ENCODE measurements at regions not wholly inside any gene's neighbourhood (a gene's known extent, or its start where the extent isn't known, plus 50 kb on each side); places are given as distances from the start of the nearest gene placed in this dataset.

GRCh38 chr6:120211955-120212792, 862.6 kb upstream of the MAN1A1 start:
- DNase-seq = no peak

DNA sequence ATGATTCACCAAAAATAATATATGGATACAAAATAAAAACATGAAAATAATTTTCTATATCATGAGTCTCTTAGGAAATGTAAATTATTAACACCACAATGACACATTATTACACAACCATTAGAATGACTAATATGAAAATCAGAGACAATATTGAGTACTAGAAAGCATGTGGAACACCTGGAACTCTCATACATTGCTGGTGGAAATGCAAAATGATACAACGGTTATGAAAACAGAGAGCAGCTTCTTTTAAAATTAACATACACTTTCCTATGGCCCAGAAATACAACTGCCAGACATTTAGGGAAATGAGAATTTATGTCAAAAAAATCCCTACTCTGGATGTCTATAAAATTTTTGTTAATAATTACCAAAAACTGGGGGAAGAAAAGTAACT, 853.3 kb upstream of the MAN1A1 start:
- DNase-seq = no peak

DNA sequence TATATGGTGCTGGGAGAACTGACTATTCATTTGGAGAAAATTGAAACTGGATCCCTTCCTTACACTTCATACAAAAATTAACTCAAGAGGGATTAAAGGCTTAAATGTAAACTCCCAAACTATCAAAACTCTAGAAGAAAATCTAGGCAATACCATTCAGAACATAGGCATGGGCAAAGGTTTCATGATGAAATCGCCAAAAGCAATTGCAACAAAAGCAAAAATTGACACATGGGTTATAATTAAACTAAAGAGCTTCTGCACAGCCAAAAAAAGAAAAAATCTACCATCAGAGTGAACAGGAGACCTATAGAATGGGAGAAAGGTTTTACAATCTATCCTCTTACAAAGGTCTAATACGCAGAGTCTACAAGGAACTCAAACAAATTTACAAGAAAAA, 851.3 kb upstream of the MAN1A1 start:
- no peak for DNase-seq

GRCh38 chr6:120198033-120198432, 848.5 kb upstream of the MAN1A1 start:
- no peak for DNase-seq

GRCh38 chr6:120186080-120186479, 836.5 kb upstream of the MAN1A1 start:
- DNase-seq = no peak

- no peak for DNase-seq
Observed at GRCh38 chr6:120173250-120173649, 823.7 kb upstream of the MAN1A1 start.

DNA sequence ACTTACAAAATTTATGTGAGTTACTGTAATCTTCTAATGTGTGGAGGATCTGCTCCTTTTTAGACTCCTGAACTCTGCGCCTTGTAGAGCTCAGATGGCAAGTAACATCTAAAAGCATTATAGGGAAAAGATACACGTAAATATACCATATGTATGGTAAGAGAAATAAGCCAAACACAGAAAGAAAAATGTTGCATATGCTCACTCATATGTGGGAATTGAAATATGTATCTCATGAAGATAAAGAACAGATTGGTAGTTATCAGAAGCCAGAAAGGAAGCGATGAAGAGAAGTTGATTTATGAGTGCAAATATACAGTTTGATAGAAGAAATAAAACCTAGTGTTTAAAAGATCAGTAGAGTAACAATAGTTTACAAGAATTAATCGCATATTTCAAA, 815.0 kb upstream of the MAN1A1 start:
- DNase-seq = no peak

DNA sequence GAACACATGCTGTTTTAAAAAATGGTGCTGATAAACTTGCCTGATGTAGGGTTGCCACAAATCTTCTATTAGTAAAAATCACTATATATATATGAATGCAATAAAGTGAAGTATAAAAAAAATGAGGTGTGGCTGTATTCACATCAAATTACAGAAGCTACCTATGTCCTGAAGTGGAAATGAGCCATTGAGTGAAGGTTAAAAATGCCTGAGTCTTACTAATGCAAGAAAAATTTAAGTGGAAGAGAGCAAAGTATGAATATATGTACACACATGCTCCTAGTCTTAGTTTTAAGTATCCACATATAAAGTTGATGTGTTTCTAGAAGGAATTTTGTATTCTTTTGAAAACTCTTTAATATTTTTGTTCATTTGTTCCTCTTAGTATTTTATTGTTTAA, 808.3 kb upstream of the MAN1A1 start:
- no peak for DNase-seq

- no peak for DNase-seq
Observed at GRCh38 chr6:120147071-120147871, 797.7 kb upstream of the MAN1A1 start.

DNA sequence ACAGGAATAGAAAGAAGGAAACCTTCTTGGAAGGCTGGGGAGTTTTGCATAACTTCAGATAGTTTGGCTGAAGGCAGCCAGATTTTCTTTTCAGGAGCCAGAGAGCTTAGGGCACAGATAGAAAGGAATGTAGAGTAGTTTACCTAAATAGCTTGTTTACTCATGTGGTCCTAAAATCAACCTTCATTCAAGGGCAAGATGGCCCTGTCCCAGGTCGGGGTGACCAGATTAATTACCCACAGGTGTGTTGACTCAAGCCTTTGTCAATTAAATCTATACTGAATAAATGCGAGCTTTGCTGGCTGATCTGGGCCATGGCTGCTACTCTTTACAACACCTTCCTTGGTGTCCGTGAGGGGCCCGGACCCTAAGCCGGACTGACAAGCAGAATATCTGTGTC, 792.0 kb upstream of the MAN1A1 start:
- DNase-seq = no peak

- no peak for DNase-seq
Observed at GRCh38 chr6:120137492-120137891, 787.9 kb upstream of the MAN1A1 start.

DNA sequence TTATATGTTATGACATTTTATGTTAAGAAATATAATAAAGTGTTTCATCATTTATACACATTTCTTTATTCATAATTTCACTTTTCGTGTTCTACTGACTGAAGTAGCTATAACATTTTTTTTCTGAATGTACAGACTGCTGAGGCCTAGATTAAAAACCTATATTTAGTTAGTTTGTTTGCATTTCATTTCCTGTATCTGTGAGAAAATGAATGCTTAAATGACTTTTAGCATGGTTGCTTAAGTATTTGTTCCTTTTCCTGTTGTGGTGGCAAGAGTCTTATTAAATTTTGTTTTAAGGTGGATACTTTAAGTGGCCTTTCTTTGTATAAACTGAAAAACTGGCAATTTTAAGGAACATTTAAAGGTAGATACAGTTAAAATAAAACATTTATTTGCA, 779.7 kb upstream of the MAN1A1 start:
- DNase-seq = no peak

DNA sequence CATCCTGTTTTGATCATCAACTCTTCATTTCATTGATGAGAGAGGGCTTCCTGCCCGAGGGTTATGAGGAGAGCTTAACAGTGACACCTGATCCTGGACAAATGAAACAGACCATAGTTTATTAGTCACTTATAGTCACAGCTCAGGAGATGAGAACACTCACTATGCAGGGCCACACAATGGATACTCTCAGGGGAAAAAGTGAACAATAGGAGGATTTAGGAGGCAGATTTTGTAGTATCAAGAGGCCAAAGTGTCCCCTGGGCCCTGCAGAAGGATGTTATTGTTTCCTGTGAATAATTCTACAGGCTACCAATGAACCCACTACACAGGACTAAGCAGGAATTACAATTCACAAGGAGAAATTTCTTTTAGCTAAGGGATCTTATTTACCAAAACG, 772.8 kb upstream of the MAN1A1 start:
- no peak for DNase-seq

DNA sequence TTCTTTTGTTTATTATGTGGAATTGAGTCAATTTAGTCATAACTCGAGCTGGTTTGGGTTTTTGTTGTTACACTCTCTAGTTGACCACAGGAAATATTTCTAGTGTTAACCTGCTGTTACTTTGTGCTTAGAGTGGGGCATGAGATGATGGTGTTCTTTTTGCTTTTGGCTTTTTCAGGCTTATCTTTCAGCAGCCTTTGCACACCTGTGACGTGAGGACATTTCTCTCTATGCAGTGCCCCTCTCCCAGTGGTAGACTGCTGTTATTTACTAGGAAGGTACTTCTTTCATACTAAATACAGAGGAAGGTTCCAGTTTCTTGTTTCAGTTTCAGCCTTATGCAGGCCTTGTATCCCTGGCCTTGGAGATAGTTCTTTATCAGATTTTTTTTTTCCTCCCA, 766.8 kb upstream of the MAN1A1 start:
- DNase-seq = no peak

DNA sequence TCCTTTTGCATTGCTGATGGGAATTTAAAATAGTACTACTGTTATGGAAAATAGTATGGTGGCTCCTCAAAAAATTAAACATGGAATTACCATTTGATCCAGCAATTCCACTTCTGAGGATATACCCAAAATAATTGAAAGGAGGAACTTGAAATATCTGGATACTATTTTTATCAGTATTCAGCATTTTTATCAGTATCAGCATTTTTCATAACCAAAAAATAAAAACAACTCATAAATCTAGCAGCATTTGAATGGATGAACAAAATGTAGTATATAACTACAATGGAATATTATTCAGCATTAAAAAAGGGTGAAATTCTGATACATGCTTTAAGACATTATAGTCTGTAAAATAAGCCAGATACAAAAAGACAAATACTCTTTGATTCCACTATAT, 763.4 kb upstream of the MAN1A1 start:
- no peak for DNase-seq

- DNase-seq = no peak
Observed at GRCh38 chr6:120111001-120111400, 761.4 kb upstream of the MAN1A1 start.

DNA sequence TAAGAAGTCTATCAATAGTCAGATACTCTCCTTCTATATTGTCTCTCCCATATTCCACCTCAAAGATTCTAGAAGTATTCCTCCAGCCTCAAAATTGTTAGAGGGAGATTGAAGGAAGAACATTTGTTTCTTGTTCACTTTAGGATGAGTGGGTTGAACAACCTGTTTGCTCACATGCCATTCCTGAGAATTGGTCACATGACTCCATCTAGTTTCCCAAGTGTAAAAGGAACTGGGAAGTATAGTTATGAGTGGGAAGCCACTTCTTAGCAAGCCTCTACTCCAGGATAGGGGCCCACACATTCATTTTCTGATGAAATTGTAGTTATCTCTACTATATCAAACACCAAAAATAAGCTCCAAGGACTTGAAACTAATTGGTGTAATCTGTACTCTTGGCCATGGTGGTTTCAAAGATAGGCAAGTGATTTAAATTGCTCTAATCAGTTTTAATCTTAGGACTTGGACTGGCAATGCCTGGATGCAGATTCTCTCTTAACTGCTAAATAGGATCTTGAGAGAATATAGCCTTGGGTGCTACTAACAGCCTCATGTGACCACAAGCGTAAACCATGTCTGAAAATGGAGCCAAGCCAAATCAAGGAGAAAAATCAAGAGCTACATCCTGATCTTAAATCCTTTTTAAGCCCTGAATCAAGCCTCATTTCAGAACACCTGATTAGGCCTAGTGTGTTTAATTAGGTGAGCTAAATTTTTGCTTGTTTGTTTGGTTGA, 758.7 kb upstream of the MAN1A1 start:
- DNase-seq = no peak

- no peak for DNase-seq
Observed at GRCh38 chr6:120103618-120104017, 754.1 kb upstream of the MAN1A1 start.

DNA sequence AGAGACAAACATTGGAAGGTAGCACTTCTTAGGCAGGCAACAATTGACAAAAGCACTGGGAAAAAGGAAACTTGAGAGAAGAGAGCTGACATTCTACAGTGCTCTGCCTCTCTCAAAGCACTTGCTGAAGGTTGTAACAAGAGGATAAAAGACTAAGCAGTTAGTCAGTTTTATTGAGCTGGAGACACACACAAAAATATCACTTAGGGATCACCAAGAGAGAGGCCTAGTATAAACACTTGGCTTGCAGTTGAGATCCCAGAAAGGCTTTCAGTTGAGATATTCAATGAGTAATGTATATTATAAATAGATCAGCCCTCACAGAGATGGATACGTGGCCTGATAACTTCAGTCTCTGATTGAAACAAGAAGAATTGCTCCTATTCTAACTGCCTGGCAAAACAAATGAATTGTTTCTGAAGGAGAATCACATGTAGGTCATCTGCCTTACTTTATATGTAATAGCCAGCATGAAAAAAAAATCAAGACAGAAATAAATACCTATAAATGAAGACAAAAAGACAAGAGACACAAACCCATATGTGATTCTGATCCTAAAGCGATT, 747.2 kb upstream of the MAN1A1 start:
- no peak for DNase-seq

GRCh38 chr6:120083186-120083585, 733.6 kb upstream of the MAN1A1 start:
- DNase-seq = no peak

GRCh38 chr6:120077489-120077888, 727.9 kb upstream of the MAN1A1 start:
- no peak for DNase-seq

DNA sequence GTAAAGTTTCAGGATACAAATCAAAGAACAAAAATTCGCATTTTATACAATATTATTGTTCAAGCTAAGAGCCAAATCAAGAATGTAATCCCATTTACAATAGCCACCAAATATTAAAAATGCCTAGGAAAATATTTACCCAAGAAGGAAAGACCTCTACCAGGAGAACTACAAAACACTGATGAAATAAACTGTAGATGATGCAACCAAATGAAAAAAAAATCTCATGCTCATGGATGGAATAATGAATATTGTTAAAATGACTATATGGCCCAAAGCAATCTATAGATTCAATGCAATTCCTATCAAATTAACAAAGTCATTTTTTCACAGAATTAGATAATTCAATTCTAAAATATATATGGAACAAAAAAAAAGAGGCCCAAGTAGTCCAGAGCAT, 708.8 kb upstream of the MAN1A1 start:
- no peak for DNase-seq

DNA sequence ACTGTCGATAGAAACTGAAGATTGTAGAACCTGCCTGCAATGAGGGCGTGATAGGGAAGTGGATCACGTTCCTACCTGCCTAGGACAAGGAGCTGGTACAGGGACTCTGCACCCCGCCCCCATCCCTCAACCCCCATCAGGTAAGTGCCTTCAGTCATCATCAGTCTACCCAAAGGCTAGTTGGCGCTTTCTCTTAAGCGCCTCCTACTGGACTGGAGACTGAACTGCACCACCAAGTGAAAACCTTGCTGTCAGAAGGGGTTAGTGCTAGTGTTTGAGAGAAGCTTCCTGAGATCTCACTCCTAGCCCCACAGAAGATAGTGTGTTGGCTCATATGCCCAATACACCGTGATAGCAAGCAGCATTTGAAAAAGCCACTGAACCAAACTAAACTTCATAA, 706.5 kb upstream of the MAN1A1 start:
- DNase-seq = no peak
